CD4-positive, alpha-beta T cell (primary cell): ENCODE measurements at regions not wholly inside any gene's neighbourhood (a gene's known extent, or its start where the extent isn't known, plus 50 kb on each side); places are given as distances from the start of the nearest gene placed in this dataset.

Experiments
- ATAC-seq: fragments of 200-7000 bp; cut with Tn5 transposase; one replicate; pipeline ENCODE4 v1.10.0; 2022; ENCODE audit warnings: mild to moderate bottlenecking; ENCODE audit not compliant: poor library complexity
- CTCF ChIA-PET: fragments of 350-600 bp; sonication (Branson Sonifier 250); formaldehyde crosslinking; loops from one replicate; lab custom pipeline; 2021; ENCODE audit warnings: antibody characterized with exemption, inconsistent platforms; lab: Charles Lee
- POLR2A ChIA-PET: fragments of 350-600 bp; sonication (Branson Sonifier 250); formaldehyde crosslinking; loops from one replicate; lab custom pipeline; 2021; ENCODE audit warnings: antibody characterized with exemption, inconsistent platforms; lab: Charles Lee
- DNase-seq, 14 experiments: peaks; one replicate each; pipeline ENCODE4 v3.0.0-alpha.2; 2013 to 2020; ENCODE audit warnings: mixed read lengths in 2 of 14
- H3K27ac ChIP-seq, 2 donors: one replicate each; pipeline versions ENCODE4 v1.5.1 to v1.7.0; 2013; ENCODE audit warnings: low read length in 2 of 2, low read depth in 1 of 2, mild to moderate bottlenecking in 1 of 2
- H3K27me3 ChIP-seq, 2 experiments: 1 replicate in 1 of 2; 2 replicates in 1 of 2; pipeline versions ENCODE4 v1.6.1 to v1.7.0; 2013; ENCODE audit warnings: low read length in 2 of 2, control low read depth in 1 of 2, mild to moderate bottlenecking in 1 of 2, moderate library complexity in 1 of 2; ENCODE audit not compliant: insufficient read depth in 2 of 2, control insufficient read depth in 1 of 2
- H3K36me3 ChIP-seq: one replicate; pipeline ENCODE4 v1.6.1; 2013; ENCODE audit warnings: low read length, control low read depth; ENCODE audit not compliant: insufficient read depth
- H3K4me1 ChIP-seq: one replicate; pipeline ENCODE4 v1.6.1; 2013; ENCODE audit warnings: low read length, control low read depth; ENCODE audit not compliant: insufficient read depth
- H3K4me3 ChIP-seq: one replicate; pipeline ENCODE4 v1.5.1; 2013; ENCODE audit warnings: mild to moderate bottlenecking, low read length, moderate library complexity
- H3K9me3 ChIP-seq, 2 experiments: 1 replicate in 1 of 2; 2 replicates in 1 of 2; pipeline versions ENCODE4 v1.6.1 to v1.7.0; 2013; ENCODE audit warnings: low read length in 2 of 2, mild to moderate bottlenecking in 2 of 2, control low read depth in 1 of 2, moderate library complexity in 1 of 2; ENCODE audit not compliant: control insufficient read depth in 1 of 2, insufficient read depth in 1 of 2
- H3K27ac Mint-ChIP-seq: one replicate; pipeline ENCODE4 v1.8.0; 2020; ENCODE audit warnings: mixed read lengths
- H3K27me3 Mint-ChIP-seq: one replicate; pipeline ENCODE4 v1.8.0; 2021; ENCODE audit warnings: mixed read lengths
- H3K36me3 Mint-ChIP-seq: one replicate; pipeline ENCODE4 v1.8.0; 2021; ENCODE audit warnings: low read depth, mixed read lengths
- H3K4me1 Mint-ChIP-seq: one replicate; pipeline ENCODE4 v1.8.0; 2021; ENCODE audit warnings: low read depth, mixed read lengths
- H3K4me3 Mint-ChIP-seq: one replicate; pipeline ENCODE4 v1.8.0; 2020; ENCODE audit warnings: mild to moderate bottlenecking, mixed read lengths
- H3K9me3 Mint-ChIP-seq: one replicate; pipeline ENCODE4 v1.8.0; 2020; ENCODE audit warnings: mixed read lengths
- intact Hi-C, 2 experiments: fragments of 100-400 bp; cut with DNase I in 1 of 2; cut with micrococcal nuclease in 1 of 2; formaldehyde crosslinking; loops; one replicate each; pipeline versions ENCODE4 v1.15.1 to v1.9.0; 2023 to 2025; cut with DNase I, micrococcal nuclease
- TF ChIP-seq, protein P1 (sequence below): fragments of 200-600 bp; IDR thresholded peaks from one replicate; pipeline ENCODE4 v1.8.0; 2022; ENCODE audit warnings: antibody characterized with exemption, mild to moderate bottlenecking

DNA sequence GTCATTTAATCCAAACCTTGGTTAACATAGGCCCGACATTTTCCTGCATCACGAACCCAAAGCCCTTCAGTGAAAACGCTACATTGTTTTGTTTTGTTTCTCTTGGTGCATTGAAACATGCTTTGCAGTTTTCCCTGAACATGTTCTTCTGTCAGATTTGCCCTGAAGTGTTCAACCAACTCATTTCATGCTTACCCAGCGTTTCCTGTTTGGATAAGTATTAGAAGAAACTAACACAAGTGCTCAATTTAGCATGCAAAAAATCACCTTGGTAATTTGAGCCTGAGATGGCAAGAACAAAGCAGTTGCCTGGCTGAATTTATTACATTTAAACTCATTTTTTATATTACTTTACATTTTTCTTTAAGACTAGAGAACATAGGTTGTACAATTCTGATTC lies 160.1 kb upstream of the VCX3A start:
- TF ChIP-seq, protein P1, sequence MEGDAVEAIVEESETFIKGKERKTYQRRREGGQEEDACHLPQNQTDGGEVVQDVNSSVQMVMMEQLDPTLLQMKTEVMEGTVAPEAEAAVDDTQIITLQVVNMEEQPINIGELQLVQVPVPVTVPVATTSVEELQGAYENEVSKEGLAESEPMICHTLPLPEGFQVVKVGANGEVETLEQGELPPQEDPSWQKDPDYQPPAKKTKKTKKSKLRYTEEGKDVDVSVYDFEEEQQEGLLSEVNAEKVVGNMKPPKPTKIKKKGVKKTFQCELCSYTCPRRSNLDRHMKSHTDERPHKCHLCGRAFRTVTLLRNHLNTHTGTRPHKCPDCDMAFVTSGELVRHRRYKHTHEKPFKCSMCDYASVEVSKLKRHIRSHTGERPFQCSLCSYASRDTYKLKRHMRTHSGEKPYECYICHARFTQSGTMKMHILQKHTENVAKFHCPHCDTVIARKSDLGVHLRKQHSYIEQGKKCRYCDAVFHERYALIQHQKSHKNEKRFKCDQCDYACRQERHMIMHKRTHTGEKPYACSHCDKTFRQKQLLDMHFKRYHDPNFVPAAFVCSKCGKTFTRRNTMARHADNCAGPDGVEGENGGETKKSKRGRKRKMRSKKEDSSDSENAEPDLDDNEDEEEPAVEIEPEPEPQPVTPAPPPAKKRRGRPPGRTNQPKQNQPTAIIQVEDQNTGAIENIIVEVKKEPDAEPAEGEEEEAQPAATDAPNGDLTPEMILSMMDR, result no peak
- Histone ChIP-seq H3K36me3 (no peaks in the 10 kb centered on the region), H3K27ac (no peak overlapping the region), H3K9me3 (no peaks in the 10 kb centered on the region), H3K4me3 (no peak overlapping the region), H3K4me1 (no peaks in the 10 kb centered on the region), H3K27me3 (no peaks in the 10 kb centered on the region)
- Mint-ChIP-seq H3K4me3 (no peak overlapping the region), H3K9me3 (no peaks in the 10 kb centered on the region), H3K27ac (no peak overlapping the region), H3K36me3 (no peaks in the 10 kb centered on the region), H3K27me3 (no peaks in the 10 kb centered on the region), H3K4me1 (no peaks in the 10 kb centered on the region)
- CTCF ChIA-PET, result no interaction called here
- DNase-seq, result no peak
- intact Hi-C loops, result no loop called here
- POLR2A ChIA-PET, result no interaction called here
- no peak for ATAC-seq

DNA sequence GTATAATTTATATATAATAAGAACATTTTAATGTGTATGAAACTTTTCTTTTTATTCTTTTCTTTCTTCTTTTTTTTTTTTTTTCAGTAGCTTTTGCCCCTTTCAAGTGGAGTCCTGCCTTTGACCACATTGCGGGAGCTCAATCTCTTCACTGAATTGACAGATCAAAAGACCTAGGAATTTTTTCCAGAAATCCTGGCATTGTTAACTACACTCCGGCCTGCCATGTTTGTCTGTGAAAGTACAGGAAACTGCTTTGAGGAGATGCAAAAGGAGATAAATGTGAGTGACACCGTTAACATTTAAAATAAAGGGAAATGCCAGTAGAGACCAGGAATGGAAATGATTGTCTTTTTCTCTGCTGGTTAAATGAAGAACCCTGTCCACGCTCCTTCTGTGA lies 159.3 kb upstream of the VCX3A start:
- TF ChIP-seq, protein P1, result no peak
- CTCF ChIA-PET, result interaction anchor here (0.6 kb wide), 1 partner anchor 1084 kb away, joined by 3 read pairs; no protein-coding TSS in a partner anchor
- no peaks in the 10 kb centered on the region for H3K9me3 ChIP-seq
- no peaks in the 10 kb centered on the region for H3K4me1 ChIP-seq
- H3K36me3 ChIP-seq, result no peaks in the 10 kb centered on the region
- H3K27me3 ChIP-seq, result no peaks in the 10 kb centered on the region
- H3K4me3 Mint-ChIP-seq, result no peak overlapping the region
- intact Hi-C loops, result no loop called here
- ATAC-seq (no peak), DNase-seq (no peak)
- H3K27ac Mint-ChIP-seq, result no peak overlapping the region
- POLR2A ChIA-PET, result no interaction called here
- H3K4me3 ChIP-seq, result no peak overlapping the region
- no peaks in the 10 kb centered on the region for H3K4me1 Mint-ChIP-seq
- H3K27ac ChIP-seq, result no peak overlapping the region
- no peaks in the 10 kb centered on the region for H3K9me3 Mint-ChIP-seq
- no peaks in the 10 kb centered on the region for H3K36me3 Mint-ChIP-seq
- no peaks in the 10 kb centered on the region for H3K27me3 Mint-ChIP-seq

DNA sequence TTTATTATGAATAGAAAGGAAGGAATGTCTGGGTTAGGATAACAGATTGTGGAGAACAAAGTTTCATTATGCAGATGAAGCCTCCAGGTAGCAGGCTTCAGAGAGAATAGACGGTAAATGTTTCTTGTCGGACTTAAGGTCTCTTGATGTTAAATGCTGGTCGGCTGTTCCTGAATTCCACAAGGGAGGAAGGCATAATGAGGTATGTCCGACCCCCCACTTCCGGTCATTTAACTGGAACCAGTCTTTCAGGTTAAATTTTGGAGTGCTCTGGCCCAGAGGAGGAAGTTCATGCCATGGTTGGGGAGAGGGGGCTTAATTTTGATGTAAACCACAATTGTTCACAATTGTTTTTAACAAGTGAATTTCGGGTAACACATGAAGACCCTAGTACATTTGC lies 158.1 kb upstream of the VCX3A start:
- ChIA-PET POLR2A (no interaction called here), CTCF (no interaction called here)
- H3K27me3 Mint-ChIP-seq, result no peaks in the 10 kb centered on the region
- Histone ChIP-seq H3K27me3 (no peaks in the 10 kb centered on the region), H3K4me3 (no peak overlapping the region), H3K4me1 (no peaks in the 10 kb centered on the region), H3K9me3 (no peaks in the 10 kb centered on the region), H3K27ac (no peak overlapping the region), H3K36me3 (no peaks in the 10 kb centered on the region)
- no peak overlapping the region for H3K27ac Mint-ChIP-seq
- H3K36me3 Mint-ChIP-seq, result no peaks in the 10 kb centered on the region
- H3K4me1 Mint-ChIP-seq, result no peaks in the 10 kb centered on the region
- intact Hi-C loops, result no loop called here
- H3K4me3 Mint-ChIP-seq, result no peak overlapping the region
- ATAC-seq (no peak), DNase-seq (no peak)
- TF ChIP-seq, protein P1, result no peak
- H3K9me3 Mint-ChIP-seq, result no peaks in the 10 kb centered on the region
